Retinal pigment epithelial cell (primary cell): ENCODE measurements at regions not wholly inside any gene's neighbourhood (a gene's known extent, or its start where the extent isn't known, plus 50 kb on each side); places are given as distances from the start of the nearest gene placed in this dataset.

Experiments
- DNase-seq: peaks from one replicate; pipeline ENCODE4 v3.0.0-alpha.2; 2010; ENCODE audit warnings: low read depth
- H3K4me3 ChIP-seq: 2 replicates; pipeline ENCODE4 v1.5.1; 2011; ENCODE audit warnings: mild to moderate bottlenecking, low read length, control low read depth, moderate library complexity
- TF ChIP-seq, protein P1 (sequence below): conservative IDR thresholded peaks from 2 replicates; pipeline ENCODE4 v1.5.1; 2011; ENCODE audit warnings: low read depth, low read length, control low read depth, inconsistent platforms

- H3K4me3 ChIP-seq, result no peak overlapping the region
- TF ChIP-seq, protein P1, sequence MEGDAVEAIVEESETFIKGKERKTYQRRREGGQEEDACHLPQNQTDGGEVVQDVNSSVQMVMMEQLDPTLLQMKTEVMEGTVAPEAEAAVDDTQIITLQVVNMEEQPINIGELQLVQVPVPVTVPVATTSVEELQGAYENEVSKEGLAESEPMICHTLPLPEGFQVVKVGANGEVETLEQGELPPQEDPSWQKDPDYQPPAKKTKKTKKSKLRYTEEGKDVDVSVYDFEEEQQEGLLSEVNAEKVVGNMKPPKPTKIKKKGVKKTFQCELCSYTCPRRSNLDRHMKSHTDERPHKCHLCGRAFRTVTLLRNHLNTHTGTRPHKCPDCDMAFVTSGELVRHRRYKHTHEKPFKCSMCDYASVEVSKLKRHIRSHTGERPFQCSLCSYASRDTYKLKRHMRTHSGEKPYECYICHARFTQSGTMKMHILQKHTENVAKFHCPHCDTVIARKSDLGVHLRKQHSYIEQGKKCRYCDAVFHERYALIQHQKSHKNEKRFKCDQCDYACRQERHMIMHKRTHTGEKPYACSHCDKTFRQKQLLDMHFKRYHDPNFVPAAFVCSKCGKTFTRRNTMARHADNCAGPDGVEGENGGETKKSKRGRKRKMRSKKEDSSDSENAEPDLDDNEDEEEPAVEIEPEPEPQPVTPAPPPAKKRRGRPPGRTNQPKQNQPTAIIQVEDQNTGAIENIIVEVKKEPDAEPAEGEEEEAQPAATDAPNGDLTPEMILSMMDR, result no peak
- DNase-seq, result no peak
Observed at GRCh38 chr1:208788013-208788540, 543.9 kb upstream of the PLXNA2 start.

GRCh38 chr1:208791456-208791855 is 547.3 kb upstream of the PLXNA2 start:
- DNase-seq, result peak; percentile 16
- TF ChIP-seq, protein P1, result no peak
- no peak overlapping the region for H3K4me3 ChIP-seq

- no peak for DNase-seq
- TF ChIP-seq, protein P1, result no peak
- no peak overlapping the region for H3K4me3 ChIP-seq
Observed at GRCh38 chr1:208793861-208794345, 549.7 kb upstream of the PLXNA2 start.

GRCh38 chr1:208799186-208799585 is 555.0 kb upstream of the PLXNA2 start:
- DNase-seq, result no peak
- TF ChIP-seq, protein P1, result no peak
- no peak overlapping the region for H3K4me3 ChIP-seq

DNA sequence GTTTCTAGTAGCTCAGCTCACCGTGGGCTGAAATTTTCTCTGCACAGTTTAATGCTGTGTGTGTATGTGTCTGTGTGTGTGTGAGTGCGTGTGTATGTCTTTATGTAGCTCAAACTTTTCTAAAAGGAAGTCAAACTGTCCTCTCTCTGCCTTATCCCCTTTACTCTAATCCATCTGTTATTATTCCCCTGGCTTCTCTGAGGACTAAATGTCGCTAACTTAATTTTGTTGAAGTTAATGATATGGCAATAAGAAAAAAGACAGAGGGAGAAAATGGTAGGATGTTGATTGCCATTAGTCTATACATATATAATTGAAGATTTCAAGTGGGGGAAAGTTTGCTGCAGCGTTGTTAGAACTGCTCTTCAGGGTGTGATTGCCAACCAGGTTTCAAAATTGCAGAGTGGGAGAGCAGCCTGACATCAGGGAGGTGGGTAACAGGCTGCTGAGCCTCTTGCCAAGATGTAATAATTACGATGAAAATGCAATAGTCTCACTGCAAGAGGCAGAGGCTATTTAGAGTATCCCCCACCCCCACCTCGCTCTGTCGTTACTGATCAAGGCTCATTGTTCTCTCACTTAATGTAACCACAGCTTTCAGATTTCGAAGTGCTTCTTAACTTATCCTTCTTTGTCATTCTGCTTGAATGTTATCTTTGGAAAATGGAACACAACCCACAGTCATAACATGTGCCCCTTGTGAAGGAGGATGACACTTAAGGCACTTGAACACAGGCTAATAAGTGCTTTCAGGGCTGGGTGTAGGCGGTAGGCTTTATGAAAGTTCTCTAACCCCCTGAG is 559.0 kb upstream of the PLXNA2 start:
- TF ChIP-seq, protein P1, result no peak
- DNase-seq, result no peak
- no peak overlapping the region for H3K4me3 ChIP-seq

DNA sequence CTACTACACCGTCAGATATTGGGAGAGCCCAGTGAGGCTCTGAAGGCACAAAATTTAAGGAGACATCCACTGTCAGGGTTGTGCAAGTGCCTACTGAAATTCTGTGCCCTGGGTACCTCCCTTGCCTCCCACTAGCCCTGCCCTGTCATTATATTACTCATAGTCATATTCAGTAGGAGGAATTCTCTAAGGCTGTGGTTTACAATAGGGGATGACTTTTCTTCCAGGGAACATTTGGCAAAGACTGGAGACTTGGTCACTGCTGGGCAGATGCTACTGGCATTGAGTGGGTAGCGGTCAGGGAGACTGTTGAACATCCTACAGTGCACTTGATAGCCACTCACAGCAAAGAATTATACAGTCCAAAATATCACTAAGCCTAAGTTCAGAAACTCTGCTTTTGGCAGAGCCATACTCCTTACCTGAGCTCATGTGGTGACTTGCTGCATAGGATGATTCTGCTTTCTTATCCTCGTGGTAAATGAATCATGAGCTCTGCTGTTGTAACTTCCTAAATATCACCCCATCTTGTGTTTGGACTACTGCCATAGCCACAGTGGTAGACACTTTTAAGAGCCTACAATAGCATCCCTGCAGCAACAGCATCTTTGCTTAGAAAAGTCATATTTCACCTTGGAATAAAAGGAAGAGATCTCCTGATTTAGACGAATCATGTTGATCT is 563.4 kb upstream of the PLXNA2 start:
- no peak overlapping the region for H3K4me3 ChIP-seq
- TF ChIP-seq, protein P1, result no peak
- DNase-seq, result no peak
